ENCODE measurements at regions not wholly inside any gene's neighbourhood (a gene's known extent, or its start where the extent isn't known, plus 50 kb on each side); places are given as distances from the start of the nearest gene placed in this dataset.

- Histone ChIP-seq H3K4me1 (ENCODE audit: insufficient read depth, low read length) (no peaks in the 10 kb centered on the region), H3K27ac (ENCODE audit: low read depth, low read length) (no peak overlapping the region), H3K36me3 (ENCODE audit: insufficient read depth, low read length) (no peaks in the 10 kb centered on the region), H3K4me3 (ENCODE audit: low read depth in 1 of 2, low read length in 2 of 2) (no peak overlapping the region), H3K9me3 (ENCODE audit: low read length) (no peaks in the 10 kb centered on the region), H3K9ac (ENCODE audit: low read length) (no peak overlapping the region), H3K27me3 (ENCODE audit: control insufficient read depth in 1 of 2, insufficient read depth in 2 of 2, low read length in 2 of 2) (peaks cover 0 to 6% of the 10 kb centered on the region in 2 donors)
These were observed 54.9 kb downstream of the DIO3 start for GRCh38 chr14:101616202-101616601.

GRCh38 chr14:101619484-101619883 is 58.2 kb downstream of the DIO3 start:
- no peaks in the 10 kb centered on the region for H3K36me3 ChIP-seq (ENCODE audit: insufficient read depth, low read length)
- H3K9me3 ChIP-seq (ENCODE audit: low read length) = no peaks in the 10 kb centered on the region
- no peak overlapping the region for H3K4me3 ChIP-seq (ENCODE audit: low read depth in 1 of 2, low read length in 2 of 2)
- H3K27me3 ChIP-seq (ENCODE audit: control insufficient read depth in 1 of 2, insufficient read depth in 2 of 2, low read length in 2 of 2) = peaks cover 0 to 3% of the 10 kb centered on the region in 2 donors
- H3K27ac ChIP-seq (ENCODE audit: low read depth, low read length) = no peak overlapping the region
- H3K9ac ChIP-seq (ENCODE audit: low read length) = no peak overlapping the region
- H3K4me1 ChIP-seq (ENCODE audit: insufficient read depth, low read length) = no peaks in the 10 kb centered on the region

- Histone ChIP-seq H3K4me3 (ENCODE audit: low read depth in 1 of 2, low read length in 2 of 2) (no peak overlapping the region), H3K4me1 (ENCODE audit: insufficient read depth, low read length) (no peaks in the 10 kb centered on the region), H3K27ac (ENCODE audit: low read depth, low read length) (no peak overlapping the region), H3K36me3 (ENCODE audit: insufficient read depth, low read length) (no peaks in the 10 kb centered on the region), H3K9me3 (ENCODE audit: low read length) (no peaks in the 10 kb centered on the region), H3K9ac (ENCODE audit: low read length) (no peak overlapping the region), H3K27me3 (ENCODE audit: control insufficient read depth in 1 of 2, insufficient read depth in 2 of 2, low read length in 2 of 2) (no peaks in the 10 kb centered on the region)
These were observed 58.9 kb downstream of the DIO3 start for GRCh38 chr14:101620031-101620788.

GRCh38 chr14:101620821-101621785 is 59.8 kb downstream of the DIO3 start:
- H3K27me3 ChIP-seq (ENCODE audit: control insufficient read depth in 1 of 2, insufficient read depth in 2 of 2, low read length in 2 of 2) = no peaks in the 10 kb centered on the region
- no peaks in the 10 kb centered on the region for H3K4me1 ChIP-seq (ENCODE audit: insufficient read depth, low read length)
- no peaks in the 10 kb centered on the region for H3K9me3 ChIP-seq (ENCODE audit: low read length)
- H3K36me3 ChIP-seq (ENCODE audit: insufficient read depth, low read length) = no peaks in the 10 kb centered on the region
- H3K4me3 ChIP-seq (ENCODE audit: low read depth in 1 of 2, low read length in 2 of 2) = no peak overlapping the region
- no peak overlapping the region for H3K27ac ChIP-seq (ENCODE audit: low read depth, low read length)
- H3K9ac ChIP-seq (ENCODE audit: low read length) = no peak overlapping the region

GRCh38 chr14:101622251-101623076 is 61.2 kb downstream of the DIO3 start:
- Histone ChIP-seq H3K9ac (ENCODE audit: low read length) (no peak overlapping the region), H3K27ac (ENCODE audit: low read depth, low read length) (no peak overlapping the region), H3K4me1 (ENCODE audit: insufficient read depth, low read length) (no peaks in the 10 kb centered on the region), H3K4me3 (ENCODE audit: low read depth in 1 of 2, low read length in 2 of 2) (no peak overlapping the region), H3K27me3 (ENCODE audit: control insufficient read depth in 1 of 2, insufficient read depth in 2 of 2, low read length in 2 of 2) (no peaks in the 10 kb centered on the region), H3K9me3 (ENCODE audit: low read length) (no peaks in the 10 kb centered on the region), H3K36me3 (ENCODE audit: insufficient read depth, low read length) (no peaks in the 10 kb centered on the region)

- Histone ChIP-seq H3K9me3 (ENCODE audit: low read length) (no peaks in the 10 kb centered on the region), H3K9ac (ENCODE audit: low read length) (no peak overlapping the region), H3K36me3 (ENCODE audit: insufficient read depth, low read length) (no peaks in the 10 kb centered on the region), H3K27ac (ENCODE audit: low read depth, low read length) (no peak overlapping the region), H3K4me1 (ENCODE audit: insufficient read depth, low read length) (peaks cover 4% of the 10 kb centered on the region), H3K4me3 (ENCODE audit: low read depth in 1 of 2, low read length in 2 of 2) (no peak overlapping the region), H3K27me3 (ENCODE audit: control insufficient read depth in 1 of 2, insufficient read depth in 2 of 2, low read length in 2 of 2) (no peaks in the 10 kb centered on the region)
These were observed 61.7 kb downstream of the DIO3 start for GRCh38 chr14:101623077-101623372.

- Histone ChIP-seq H3K36me3 (ENCODE audit: insufficient read depth, low read length) (no peaks in the 10 kb centered on the region), H3K27ac (ENCODE audit: low read depth, low read length) (no peak overlapping the region), H3K27me3 (ENCODE audit: control insufficient read depth in 1 of 2, insufficient read depth in 2 of 2, low read length in 2 of 2) (no peaks in the 10 kb centered on the region), H3K9me3 (ENCODE audit: low read length) (no peaks in the 10 kb centered on the region), H3K4me3 (ENCODE audit: low read depth in 1 of 2, low read length in 2 of 2) (no peak overlapping the region), H3K4me1 (ENCODE audit: insufficient read depth, low read length) (peaks cover 11% of the 10 kb centered on the region), H3K9ac (ENCODE audit: low read length) (no peak overlapping the region)
These were observed 62.6 kb downstream of the DIO3 start for GRCh38 chr14:101623685-101624444.

GRCh38 chr14:101624536-101624935 is 63.2 kb downstream of the DIO3 start:
- Histone ChIP-seq H3K9me3 (ENCODE audit: low read length) (no peaks in the 10 kb centered on the region), H3K9ac (ENCODE audit: low read length) (no peak overlapping the region), H3K27me3 (ENCODE audit: control insufficient read depth in 1 of 2, insufficient read depth in 2 of 2, low read length in 2 of 2) (no peaks in the 10 kb centered on the region), H3K27ac (ENCODE audit: low read depth, low read length) (no peak overlapping the region), H3K4me3 (ENCODE audit: low read depth in 1 of 2, low read length in 2 of 2) (no peak overlapping the region), H3K36me3 (ENCODE audit: insufficient read depth, low read length) (no peaks in the 10 kb centered on the region), H3K4me1 (ENCODE audit: insufficient read depth, low read length) (peaks cover 12% of the 10 kb centered on the region)

- Histone ChIP-seq H3K9ac (ENCODE audit: low read length) (no peak overlapping the region), H3K9me3 (ENCODE audit: low read length) (no peaks in the 10 kb centered on the region), H3K27ac (ENCODE audit: low read depth, low read length) (no peak overlapping the region), H3K36me3 (ENCODE audit: insufficient read depth, low read length) (no peaks in the 10 kb centered on the region), H3K4me3 (ENCODE audit: low read depth in 1 of 2, low read length in 2 of 2) (no peak overlapping the region), H3K4me1 (ENCODE audit: insufficient read depth, low read length) (peaks cover 12% of the 10 kb centered on the region), H3K27me3 (ENCODE audit: control insufficient read depth in 1 of 2, insufficient read depth in 2 of 2, low read length in 2 of 2) (no peaks in the 10 kb centered on the region)
These were observed 64.2 kb downstream of the DIO3 start for GRCh38 chr14:101625336-101626097.

- no peak overlapping the region for H3K4me3 ChIP-seq (ENCODE audit: low read depth in 1 of 2, low read length in 2 of 2)
- H3K9me3 ChIP-seq (ENCODE audit: low read length) = no peaks in the 10 kb centered on the region
- H3K9ac ChIP-seq (ENCODE audit: low read length) = no peak overlapping the region
- no peaks in the 10 kb centered on the region for H3K27me3 ChIP-seq (ENCODE audit: control insufficient read depth in 1 of 2, insufficient read depth in 2 of 2, low read length in 2 of 2)
- H3K4me1 ChIP-seq (ENCODE audit: insufficient read depth, low read length) = peaks cover 12% of the 10 kb centered on the region
- no peaks in the 10 kb centered on the region for H3K36me3 ChIP-seq (ENCODE audit: insufficient read depth, low read length)
- H3K27ac ChIP-seq (ENCODE audit: low read depth, low read length) = no peak overlapping the region
These were observed 65.0 kb downstream of the DIO3 start for GRCh38 chr14:101626331-101626730.
